Ectodermal cell (in vitro differentiated cells): ENCODE measurements at regions not wholly inside any gene's neighbourhood (a gene's known extent, or its start where the extent isn't known, plus 50 kb on each side); places are given as distances from the start of the nearest gene placed in this dataset.

ENCODE experiments used
- H3K27ac ChIP-seq: 2 replicates; pipeline ENCODE4 v1.7.0; 2013; ENCODE audit warnings: mild to moderate bottlenecking, low read depth, low read length; ENCODE audit not compliant: insufficient read depth, poor library complexity, severe bottlenecking
- H3K27me3 ChIP-seq: 2 replicates; pipeline ENCODE4 v1.7.0; 2013; ENCODE audit warnings: mild to moderate bottlenecking, low read length; ENCODE audit not compliant: insufficient read depth, control insufficient read depth, poor library complexity, severe bottlenecking
- H3K36me3 ChIP-seq: one replicate; pipeline ENCODE4 v1.7.0; 2013; ENCODE audit warnings: low read length; ENCODE audit not compliant: control insufficient read depth, insufficient read depth
- H3K4me1 ChIP-seq: one replicate; pipeline ENCODE4 v1.7.0; 2013; ENCODE audit warnings: low read length; ENCODE audit not compliant: control insufficient read depth, insufficient read depth
- H3K4me3 ChIP-seq: 2 replicates; pipeline ENCODE4 v1.7.0; 2013; ENCODE audit warnings: low read depth, low read length, control low read depth; ENCODE audit not compliant: insufficient read depth
- H3K9me3 ChIP-seq: 2 replicates; pipeline ENCODE4 v1.7.0; 2013; ENCODE audit warnings: mild to moderate bottlenecking, low read length, moderate library complexity; ENCODE audit not compliant: control insufficient read depth
- WGBS, 2 experiments: methylation state at CpG; one replicate each; pipeline ENCODE4 v1.1.7; 2013; ENCODE audit warnings: missing lambda C conversion rate in 2 of 2; 5-methylcytosine and 5-hydroxymethylcytosine counted together

DNA sequence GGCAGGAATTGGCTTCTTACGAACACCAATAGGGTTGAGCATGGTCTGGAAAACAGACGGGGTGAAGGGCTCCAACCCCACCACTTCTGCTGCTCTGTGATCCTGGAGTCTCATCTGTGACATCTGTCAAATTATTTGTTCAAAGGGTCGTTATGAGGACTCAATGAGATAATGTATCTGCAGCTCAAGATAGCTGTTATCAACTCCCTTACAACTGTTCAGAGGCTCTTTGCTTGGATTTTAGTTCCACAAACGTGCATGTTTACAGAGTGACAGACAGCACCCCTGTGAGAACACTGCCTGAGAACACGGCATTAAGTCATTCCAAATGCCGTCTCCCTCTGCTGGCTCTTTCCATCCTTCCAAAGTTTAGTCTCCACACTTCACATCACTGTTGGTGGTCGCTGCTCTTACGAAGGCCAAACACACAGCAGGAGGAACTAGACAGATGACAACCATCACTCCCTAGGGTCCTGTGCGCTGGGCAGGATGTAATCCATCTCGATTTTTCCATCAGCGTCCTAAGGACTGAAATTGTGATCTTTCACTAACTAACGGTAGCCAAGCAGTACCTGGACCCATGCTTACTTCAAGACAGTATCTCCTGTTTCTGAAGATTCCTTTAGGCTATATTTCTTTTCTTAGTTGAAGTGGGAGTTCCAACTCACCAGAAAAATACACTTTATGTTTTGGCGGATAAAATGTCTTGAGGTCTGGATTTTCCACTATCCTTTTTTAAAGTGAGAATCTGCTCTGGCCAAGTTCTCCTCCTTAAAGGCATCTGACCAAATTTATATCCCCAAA lies 220.3 kb downstream of the ANAPC1 start:
- Histone ChIP-seq H3K9me3 (no peaks in the 10 kb centered on the region), H3K27ac (no peak overlapping the region), H3K27me3 (no peaks in the 10 kb centered on the region), H3K4me3 (no peak overlapping the region), H3K36me3 (no peaks in the 10 kb centered on the region), H3K4me1 (no peaks in the 10 kb centered on the region)
- WGBS, 2 experiments = 83 to 85% methylated on average over 13 of the region's 13 CpGs

DNA sequence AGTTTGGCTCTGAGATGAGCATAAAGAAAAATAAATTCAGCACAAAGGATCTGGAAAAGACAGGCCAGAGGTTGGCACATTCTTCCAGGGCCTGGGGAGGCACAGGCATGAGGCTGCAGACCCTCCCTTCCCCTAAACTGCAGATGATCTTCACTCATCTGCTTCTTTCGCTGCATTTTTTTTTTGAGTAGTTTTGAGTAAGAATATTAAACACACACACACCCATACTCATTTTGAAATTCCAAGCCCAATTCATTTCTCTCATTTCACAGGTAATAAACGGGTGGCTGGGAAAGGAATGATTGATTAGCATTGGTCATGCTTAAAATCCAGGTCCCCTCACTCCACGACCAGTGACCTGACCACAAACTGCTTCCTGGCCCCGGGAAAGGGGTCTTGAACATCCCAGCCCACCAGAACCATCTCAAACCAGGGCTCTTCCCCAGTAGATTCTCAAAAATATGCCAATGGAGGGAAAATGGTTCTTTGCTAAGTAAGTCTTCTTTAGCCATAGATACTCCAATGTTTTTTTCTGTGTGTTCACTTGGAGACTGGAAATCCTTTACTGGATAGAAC lies 219.6 kb downstream of the ANAPC1 start:
- H3K9me3 ChIP-seq = no peaks in the 10 kb centered on the region
- 91 to 94% methylated on average over 3 to 4 of the region's 4 CpGs for WGBS, 2 experiments
- H3K4me3 ChIP-seq = no peak overlapping the region
- H3K36me3 ChIP-seq = no peaks in the 10 kb centered on the region
- H3K27ac ChIP-seq = no peak overlapping the region
- no peaks in the 10 kb centered on the region for H3K27me3 ChIP-seq
- no peaks in the 10 kb centered on the region for H3K4me1 ChIP-seq

DNA sequence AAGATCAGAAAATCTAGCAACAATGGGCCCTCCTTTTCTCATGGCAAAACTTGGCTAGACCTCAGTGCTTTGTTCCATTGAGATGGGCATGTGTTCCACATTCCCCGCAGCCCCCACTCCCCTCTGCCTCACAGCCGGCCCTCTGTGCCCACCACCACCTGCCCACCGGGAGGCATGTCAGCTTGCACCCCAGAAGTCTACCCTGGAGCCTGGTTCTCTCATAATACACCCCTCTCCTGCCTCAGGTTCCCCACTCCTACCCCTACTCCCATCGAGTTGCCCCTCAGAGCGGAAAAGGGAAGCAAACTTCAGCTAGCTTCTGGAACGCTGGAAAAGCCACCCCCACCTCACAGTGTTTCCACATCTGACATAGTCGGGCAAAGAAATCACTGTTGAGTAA lies 219.0 kb downstream of the ANAPC1 start:
- H3K36me3 ChIP-seq = no peaks in the 10 kb centered on the region
- H3K27ac ChIP-seq = no peak overlapping the region
- H3K4me1 ChIP-seq = no peaks in the 10 kb centered on the region
- 93% methylated on average over 7 of the region's 7 CpGs for WGBS, 2 experiments
- H3K4me3 ChIP-seq = no peak overlapping the region
- no peaks in the 10 kb centered on the region for H3K9me3 ChIP-seq
- no peaks in the 10 kb centered on the region for H3K27me3 ChIP-seq

DNA sequence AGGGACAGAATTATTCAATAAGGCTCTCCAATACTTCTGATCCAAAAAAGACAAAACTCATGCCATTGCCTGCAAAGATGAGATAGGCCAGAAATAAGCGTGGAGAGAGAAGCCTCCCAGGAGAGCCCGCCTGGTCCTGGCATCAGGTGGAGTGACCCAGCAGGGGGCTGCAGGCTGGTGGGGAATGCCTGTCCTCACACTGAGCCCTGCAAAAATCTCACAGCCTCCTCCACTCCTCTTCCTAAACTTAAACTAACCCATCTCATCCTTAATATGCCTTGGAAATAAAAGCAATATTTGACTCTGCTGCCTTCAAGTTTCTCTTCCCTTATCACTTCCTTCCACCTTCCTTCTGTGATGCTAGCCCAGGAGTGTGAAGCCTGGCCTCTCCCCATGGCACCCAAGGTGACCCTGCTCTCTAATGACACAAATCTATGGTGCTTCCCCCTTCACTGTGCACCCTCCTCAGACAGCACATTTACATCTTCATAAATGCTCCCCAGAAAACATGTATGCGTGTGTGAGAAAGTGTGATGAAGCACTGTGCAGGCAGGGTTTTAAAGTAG lies 218.4 kb downstream of the ANAPC1 start:
- Histone ChIP-seq H3K4me3 (no peak overlapping the region), H3K27me3 (no peaks in the 10 kb centered on the region), H3K36me3 (no peaks in the 10 kb centered on the region), H3K4me1 (no peaks in the 10 kb centered on the region), H3K27ac (no peak overlapping the region), H3K9me3 (no peaks in the 10 kb centered on the region)
- WGBS, 2 experiments = 94 to 98% methylated on average over 3 of the region's 3 CpGs

DNA sequence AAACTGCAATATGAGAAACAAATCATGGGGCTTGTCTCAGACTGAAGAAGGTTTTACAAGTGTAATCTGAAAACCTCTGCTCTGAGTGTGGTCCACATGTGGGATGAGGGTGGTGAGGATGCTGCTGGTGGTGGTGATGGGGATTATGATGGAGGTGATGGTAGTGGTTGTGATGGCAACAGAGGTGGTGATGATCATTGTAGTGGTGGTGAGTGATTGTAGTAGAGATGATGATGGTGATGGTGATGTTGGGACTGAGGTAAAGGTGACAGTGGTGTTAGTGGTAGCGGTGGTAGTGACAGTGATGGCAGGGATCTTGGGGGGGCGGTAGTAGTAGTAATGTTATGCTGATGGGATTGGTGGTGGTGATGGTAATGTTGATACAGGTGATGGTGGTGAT lies 217.8 kb downstream of the ANAPC1 start:
- WGBS, 2 experiments = 96% methylated on average over 2 of the region's 2 CpGs
- no peaks in the 10 kb centered on the region for H3K36me3 ChIP-seq
- H3K27me3 ChIP-seq = no peaks in the 10 kb centered on the region
- no peak overlapping the region for H3K4me3 ChIP-seq
- no peaks in the 10 kb centered on the region for H3K9me3 ChIP-seq
- no peak overlapping the region for H3K27ac ChIP-seq
- H3K4me1 ChIP-seq = no peaks in the 10 kb centered on the region

DNA sequence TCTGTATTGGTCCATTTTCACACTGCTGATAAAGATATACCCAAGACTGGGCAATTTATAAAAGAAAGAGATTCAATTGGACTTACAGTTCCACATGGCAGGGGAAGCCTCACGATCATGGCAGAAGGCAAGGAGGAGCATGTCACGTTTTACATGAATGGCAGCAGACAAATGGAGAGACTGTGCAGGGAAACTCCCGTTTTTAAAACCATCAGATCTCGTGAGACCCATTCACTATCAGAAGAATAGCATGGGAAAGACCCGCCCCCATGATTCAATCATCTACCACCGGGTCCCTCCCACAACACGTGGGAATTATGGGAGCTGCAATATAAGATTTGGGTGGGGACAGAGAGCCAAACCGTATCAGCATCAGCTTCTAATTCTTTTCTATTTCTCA lies 217.0 kb downstream of the ANAPC1 start:
- H3K36me3 ChIP-seq = no peaks in the 10 kb centered on the region
- no peaks in the 10 kb centered on the region for H3K27me3 ChIP-seq
- H3K9me3 ChIP-seq = no peaks in the 10 kb centered on the region
- 92 to 95% methylated on average over 8 of the region's 8 CpGs for WGBS, 2 experiments
- no peak overlapping the region for H3K27ac ChIP-seq
- H3K4me3 ChIP-seq = no peak overlapping the region
- H3K4me1 ChIP-seq = no peaks in the 10 kb centered on the region

DNA sequence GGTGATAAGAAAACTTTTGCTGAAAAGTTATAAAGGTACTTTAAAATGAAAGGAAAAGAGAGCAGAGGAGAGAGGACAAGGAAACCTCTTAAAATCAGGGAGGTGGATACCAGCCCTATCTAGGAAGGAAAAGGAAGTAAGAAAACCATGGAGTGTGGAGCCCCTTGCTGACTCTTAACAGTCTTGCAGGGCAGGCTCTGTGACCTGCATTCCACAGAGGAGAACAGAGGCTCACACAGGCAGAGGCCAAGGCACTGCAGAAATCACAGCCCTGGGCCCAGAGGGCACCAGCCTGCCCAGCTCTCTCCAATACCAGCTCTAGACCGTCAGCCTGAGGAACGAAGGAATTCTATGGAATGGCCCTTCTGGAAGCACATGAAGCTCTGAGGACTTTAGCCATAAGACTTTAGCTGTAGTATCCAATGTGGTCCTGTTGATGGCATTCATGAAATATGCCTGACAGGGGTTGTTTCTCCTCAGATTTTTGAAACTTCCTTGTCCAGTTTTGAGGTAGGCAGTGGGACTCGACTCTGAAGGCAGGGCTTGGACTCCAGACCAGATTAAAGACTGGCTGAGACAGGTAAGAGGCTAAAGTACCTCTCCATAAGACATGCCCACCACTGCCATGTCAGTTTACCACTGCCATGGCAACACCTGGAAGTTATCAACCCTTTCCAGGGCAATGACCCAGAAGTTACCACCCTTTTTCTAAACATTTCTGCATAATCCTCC lies 216.3 kb downstream of the ANAPC1 start:
- no peaks in the 10 kb centered on the region for H3K27me3 ChIP-seq
- 86 to 93% methylated on average over 3 of the region's 3 CpGs for WGBS, 2 experiments
- no peak overlapping the region for H3K27ac ChIP-seq
- no peaks in the 10 kb centered on the region for H3K9me3 ChIP-seq
- no peak overlapping the region for H3K4me3 ChIP-seq
- H3K4me1 ChIP-seq = no peaks in the 10 kb centered on the region
- H3K36me3 ChIP-seq = no peaks in the 10 kb centered on the region

DNA sequence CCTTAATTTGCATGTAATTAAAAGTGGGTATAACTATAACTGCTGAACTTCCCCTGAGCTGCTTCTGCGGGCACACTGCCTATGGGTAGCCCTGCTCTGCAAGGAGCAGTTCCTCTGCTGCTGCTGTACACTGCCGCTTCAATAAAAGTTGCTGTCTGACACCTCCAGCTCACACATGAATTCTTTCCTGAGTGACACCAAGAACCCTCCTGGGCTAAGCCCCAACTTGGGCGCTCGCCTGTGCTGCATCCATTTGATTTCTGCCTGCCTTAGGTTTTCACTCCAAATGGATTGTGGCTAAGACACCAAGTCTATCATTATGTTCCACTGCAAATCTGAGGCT lies 215.7 kb downstream of the ANAPC1 start:
- Histone ChIP-seq H3K9me3 (no peaks in the 10 kb centered on the region), H3K27me3 (no peaks in the 10 kb centered on the region), H3K36me3 (no peaks in the 10 kb centered on the region), H3K27ac (no peak overlapping the region), H3K4me3 (no peak overlapping the region), H3K4me1 (no peaks in the 10 kb centered on the region)
- 93 to 96% methylated on average over 4 of the region's 4 CpGs for WGBS, 2 experiments

DNA sequence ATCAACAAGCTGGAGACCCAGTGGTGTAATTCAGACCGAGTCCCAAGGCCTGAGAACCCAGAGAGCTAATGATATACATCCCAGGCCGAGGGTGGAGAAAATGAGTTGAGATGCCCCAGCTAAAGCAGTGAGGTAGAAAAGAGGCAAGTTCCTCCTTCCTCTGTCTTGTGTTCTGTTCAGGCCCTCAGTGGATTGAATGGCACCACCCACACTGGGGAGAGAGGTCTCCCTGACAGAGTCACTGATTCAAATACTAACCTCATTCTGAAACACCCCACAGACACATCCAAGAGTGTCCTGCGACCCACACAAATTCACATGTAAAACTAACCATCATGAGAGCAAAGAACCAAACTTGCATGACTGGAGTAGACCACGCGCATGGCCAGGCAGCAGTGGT lies 215.3 kb downstream of the ANAPC1 start:
- H3K27ac ChIP-seq = no peak overlapping the region
- WGBS, 2 experiments = 92 to 94% methylated on average over 5 of the region's 5 CpGs
- H3K4me3 ChIP-seq = no peak overlapping the region
- peaks cover 2% of the 10 kb centered on the region for H3K4me1 ChIP-seq
- no peaks in the 10 kb centered on the region for H3K9me3 ChIP-seq
- H3K27me3 ChIP-seq = no peaks in the 10 kb centered on the region
- H3K36me3 ChIP-seq = no peaks in the 10 kb centered on the region
